ENCODE measurements at regions not wholly inside any gene's neighbourhood (a gene's known extent, or its start where the extent isn't known, plus 50 kb on each side); places are given as distances from the start of the nearest gene placed in this dataset.

GRCh38 chr12:22874151-22874550 is 249.2 kb downstream of the ETNK1 start:
- H3K4ac ChIP-seq (ENCODE audit: low read length), result no peak overlapping the region
- no peak overlapping the region for H3K27ac ChIP-seq (replicated peaks; ENCODE audit: low read length)
- H2AFZ ChIP-seq (ENCODE audit: low read length), result no peak overlapping the region
- H4K91ac ChIP-seq (ENCODE audit: low read depth, low read length, poor library complexity), result no peak overlapping the region
- H2BK120ac ChIP-seq (ENCODE audit: low read depth, low read length), result no peak overlapping the region
- no peaks in the 10 kb centered on the region for H3K27me3 ChIP-seq (ENCODE audit: control insufficient read depth in 3 of 3, insufficient read depth in 3 of 3, low read depth in 1 of 3, low read length in 3 of 3)
- no peak overlapping the region for H2BK15ac ChIP-seq (ENCODE audit: low read length)
- H3K9me3 ChIP-seq (replicated peaks in 1 of 2; ENCODE audit: control insufficient read depth in 2 of 2, insufficient read depth in 1 of 2, low read depth in 1 of 2, low read length in 2 of 2), result no peaks in the 10 kb centered on the region
- H3K4me2 ChIP-seq (ENCODE audit: insufficient read depth, low read length, poor library complexity, severe bottlenecking), result no peak overlapping the region
- no peak overlapping the region for H2BK12ac ChIP-seq (ENCODE audit: low read length)
- H4K8ac ChIP-seq (ENCODE audit: low read depth, low read length), result no peak overlapping the region
- DNase-seq (ENCODE audit: low spot score), result no peak
- H3K9ac ChIP-seq (ENCODE audit: low read depth, low read length, poor library complexity), result no peak overlapping the region
- no peak overlapping the region for H2BK5ac ChIP-seq (ENCODE audit: low read length)
- no peaks in the 10 kb centered on the region for H3K36me3 ChIP-seq (replicated peaks in 1 of 2; ENCODE audit: control insufficient read depth in 2 of 2, insufficient read depth in 2 of 2, low read length in 2 of 2)
- H3K18ac ChIP-seq (ENCODE audit: low read length), result no peak overlapping the region
- no peak overlapping the region for H3K4me3 ChIP-seq (ENCODE audit: low read length in 2 of 2)
- H3K79me1 ChIP-seq (ENCODE audit: low read depth, low read length), result no peaks in the 10 kb centered on the region
- H2AK5ac ChIP-seq (ENCODE audit: low read depth, low read length), result no peak overlapping the region
- no CpG with 5 or more reads among the region's 8 CpGs for WGBS, 2 donors (ENCODE audit: extremely low coverage in 2 of 2, insufficient read length in 2 of 2, insufficient replicate concordance in 1 of 2)
- H3K23ac ChIP-seq (ENCODE audit: low read depth, low read length, poor library complexity), result no peak overlapping the region
- no peak overlapping the region for H3K14ac ChIP-seq (ENCODE audit: low read length)
- H3K4me1 ChIP-seq (ENCODE audit: control insufficient read depth in 2 of 2, insufficient read depth in 1 of 2, low read depth in 1 of 2, low read length in 2 of 2), result no peaks in the 10 kb centered on the region

DNA sequence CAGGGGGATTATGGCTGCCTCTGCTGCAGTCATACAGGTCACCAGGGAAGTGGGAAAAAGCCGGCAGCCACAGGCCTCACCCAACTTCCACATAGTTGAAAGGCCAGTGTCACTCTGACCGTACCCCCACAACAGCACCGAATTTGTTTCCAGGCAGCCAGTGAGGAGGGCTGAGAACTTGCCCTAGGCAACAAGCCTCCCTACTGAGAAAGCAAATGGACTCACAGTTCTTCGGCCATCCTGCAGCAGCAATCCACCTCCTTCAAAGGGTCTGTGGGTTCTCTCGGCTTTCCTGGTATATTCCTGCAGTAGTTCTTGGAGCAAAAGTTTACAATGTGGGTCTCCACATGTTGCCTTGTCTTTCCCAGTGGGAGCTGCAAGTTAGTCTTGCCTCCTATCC is 251.3 kb downstream of the ETNK1 start:
- Histone ChIP-seq H2BK5ac (ENCODE audit: low read length) (no peak overlapping the region), H3K79me1 (ENCODE audit: low read depth, low read length) (no peaks in the 10 kb centered on the region), H3K14ac (ENCODE audit: low read length) (no peak overlapping the region), H3K18ac (ENCODE audit: low read length) (no peak overlapping the region), H2BK15ac (ENCODE audit: low read length) (no peak overlapping the region), H3K27ac (replicated peaks; ENCODE audit: low read length) (no peak overlapping the region), H3K27me3 (ENCODE audit: control insufficient read depth in 3 of 3, insufficient read depth in 3 of 3, low read depth in 1 of 3, low read length in 3 of 3) (no peaks in the 10 kb centered on the region), H3K4me1 (ENCODE audit: control insufficient read depth in 2 of 2, insufficient read depth in 1 of 2, low read depth in 1 of 2, low read length in 2 of 2) (no peaks in the 10 kb centered on the region), H3K36me3 (replicated peaks in 1 of 2; ENCODE audit: control insufficient read depth in 2 of 2, insufficient read depth in 2 of 2, low read length in 2 of 2) (no peaks in the 10 kb centered on the region), H4K91ac (ENCODE audit: low read depth, low read length, poor library complexity) (no peak overlapping the region), H2AFZ (ENCODE audit: low read length) (no peak overlapping the region), H3K9ac (ENCODE audit: low read depth, low read length, poor library complexity) (no peak overlapping the region), H3K4me2 (ENCODE audit: insufficient read depth, low read length, poor library complexity, severe bottlenecking) (no peak overlapping the region), H3K4ac (ENCODE audit: low read length) (no peak overlapping the region), H3K23ac (ENCODE audit: low read depth, low read length, poor library complexity) (peak overlapping the region; percentile 34), H2BK12ac (ENCODE audit: low read length) (no peak overlapping the region), H3K9me3 (replicated peaks in 1 of 2; ENCODE audit: control insufficient read depth in 2 of 2, insufficient read depth in 1 of 2, low read depth in 1 of 2, low read length in 2 of 2) (no peaks in the 10 kb centered on the region), H2AK5ac (ENCODE audit: low read depth, low read length) (no peak overlapping the region), H2BK120ac (ENCODE audit: low read depth, low read length) (no peak overlapping the region), H4K8ac (ENCODE audit: low read depth, low read length) (no peak overlapping the region), H3K4me3 (ENCODE audit: low read length in 2 of 2) (no peak overlapping the region)
- DNase-seq (ENCODE audit: low spot score), result no peak
- no CpG with 5 or more reads among the region's 5 CpGs for WGBS, 2 donors (ENCODE audit: extremely low coverage in 2 of 2, insufficient read length in 2 of 2, insufficient replicate concordance in 1 of 2)

GRCh38 chr12:22879203-22879602 is 254.2 kb downstream of the ETNK1 start:
- Histone ChIP-seq H3K18ac (ENCODE audit: low read length) (no peak overlapping the region), H2AFZ (ENCODE audit: low read length) (no peak overlapping the region), H3K14ac (ENCODE audit: low read length) (no peak overlapping the region), H3K4me3 (ENCODE audit: low read length in 2 of 2) (no peak overlapping the region), H2BK15ac (ENCODE audit: low read length) (no peak overlapping the region), H3K4ac (ENCODE audit: low read length) (no peak overlapping the region), H3K36me3 (replicated peaks in 1 of 2; ENCODE audit: control insufficient read depth in 2 of 2, insufficient read depth in 2 of 2, low read length in 2 of 2) (no peaks in the 10 kb centered on the region), H3K27me3 (ENCODE audit: control insufficient read depth in 3 of 3, insufficient read depth in 3 of 3, low read depth in 1 of 3, low read length in 3 of 3) (no peaks in the 10 kb centered on the region), H2BK5ac (ENCODE audit: low read length) (no peak overlapping the region), H4K8ac (ENCODE audit: low read depth, low read length) (no peak overlapping the region), H2BK12ac (ENCODE audit: low read length) (no peak overlapping the region), H3K27ac (replicated peaks; ENCODE audit: low read length) (no peak overlapping the region), H3K9ac (ENCODE audit: low read depth, low read length, poor library complexity) (no peak overlapping the region), H4K91ac (ENCODE audit: low read depth, low read length, poor library complexity) (no peak overlapping the region), H2AK5ac (ENCODE audit: low read depth, low read length) (no peak overlapping the region), H3K23ac (ENCODE audit: low read depth, low read length, poor library complexity) (no peak overlapping the region), H3K79me1 (ENCODE audit: low read depth, low read length) (no peaks in the 10 kb centered on the region), H3K4me2 (ENCODE audit: insufficient read depth, low read length, poor library complexity, severe bottlenecking) (no peak overlapping the region), H2BK120ac (ENCODE audit: low read depth, low read length) (no peak overlapping the region), H3K9me3 (replicated peaks in 1 of 2; ENCODE audit: control insufficient read depth in 2 of 2, insufficient read depth in 1 of 2, low read depth in 1 of 2, low read length in 2 of 2) (no peaks in the 10 kb centered on the region), H3K4me1 (ENCODE audit: control insufficient read depth in 2 of 2, insufficient read depth in 1 of 2, low read depth in 1 of 2, low read length in 2 of 2) (no peaks in the 10 kb centered on the region)
- DNase-seq (ENCODE audit: low spot score), result no peak
- WGBS, 2 donors (ENCODE audit: extremely low coverage in 2 of 2, insufficient read length in 2 of 2, insufficient replicate concordance in 1 of 2), result no CpG with 5 or more reads among the region's 1 CpG

DNA sequence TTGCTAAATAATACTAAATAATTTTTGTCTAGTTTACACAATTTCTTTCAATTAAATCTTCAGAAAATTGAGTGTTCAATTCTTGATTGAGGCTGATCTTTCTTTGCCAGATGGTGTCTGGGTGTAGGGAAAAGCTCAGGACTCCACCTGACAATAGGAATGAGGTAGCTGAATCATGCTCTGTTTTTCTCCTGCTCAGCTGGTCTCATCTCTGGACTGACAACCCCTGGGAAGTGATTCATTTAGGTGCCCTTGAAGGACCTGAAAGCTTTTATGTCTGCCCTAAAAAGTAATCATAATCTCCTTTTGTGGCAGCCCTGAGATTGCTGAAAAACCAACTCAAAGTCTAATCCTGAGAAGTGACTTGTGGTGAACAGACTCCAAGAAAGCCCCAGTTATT is 255.4 kb downstream of the ETNK1 start:
- Histone ChIP-seq H3K9ac (ENCODE audit: low read depth, low read length, poor library complexity) (no peak overlapping the region), H4K91ac (ENCODE audit: low read depth, low read length, poor library complexity) (no peak overlapping the region), H3K4me1 (ENCODE audit: control insufficient read depth in 2 of 2, insufficient read depth in 1 of 2, low read depth in 1 of 2, low read length in 2 of 2) (no peaks in the 10 kb centered on the region), H2BK5ac (ENCODE audit: low read length) (no peak overlapping the region), H3K4me3 (ENCODE audit: low read length in 2 of 2) (no peak overlapping the region), H3K27me3 (ENCODE audit: control insufficient read depth in 3 of 3, insufficient read depth in 3 of 3, low read depth in 1 of 3, low read length in 3 of 3) (no peaks in the 10 kb centered on the region), H2BK15ac (ENCODE audit: low read length) (no peak overlapping the region), H3K4ac (ENCODE audit: low read length) (no peak overlapping the region), H3K9me3 (replicated peaks in 1 of 2; ENCODE audit: control insufficient read depth in 2 of 2, insufficient read depth in 1 of 2, low read depth in 1 of 2, low read length in 2 of 2) (no peaks in the 10 kb centered on the region), H4K8ac (ENCODE audit: low read depth, low read length) (no peak overlapping the region), H2AK5ac (ENCODE audit: low read depth, low read length) (no peak overlapping the region), H3K14ac (ENCODE audit: low read length) (no peak overlapping the region), H2BK12ac (ENCODE audit: low read length) (no peak overlapping the region), H3K23ac (ENCODE audit: low read depth, low read length, poor library complexity) (no peak overlapping the region), H3K4me2 (ENCODE audit: insufficient read depth, low read length, poor library complexity, severe bottlenecking) (no peak overlapping the region), H3K27ac (replicated peaks; ENCODE audit: low read length) (no peak overlapping the region), H3K18ac (ENCODE audit: low read length) (no peak overlapping the region), H3K36me3 (replicated peaks in 1 of 2; ENCODE audit: control insufficient read depth in 2 of 2, insufficient read depth in 2 of 2, low read length in 2 of 2) (no peaks in the 10 kb centered on the region), H3K79me1 (ENCODE audit: low read depth, low read length) (no peaks in the 10 kb centered on the region), H2AFZ (ENCODE audit: low read length) (peak overlapping the region; percentile 58), H2BK120ac (ENCODE audit: low read depth, low read length) (no peak overlapping the region)
- no peak for DNase-seq (ENCODE audit: low spot score)
